ENCODE measurements at regions not wholly inside any gene's neighbourhood (a gene's known extent, or its start where the extent isn't known, plus 50 kb on each side); places are given as distances from the start of the nearest gene placed in this dataset.

DNA sequence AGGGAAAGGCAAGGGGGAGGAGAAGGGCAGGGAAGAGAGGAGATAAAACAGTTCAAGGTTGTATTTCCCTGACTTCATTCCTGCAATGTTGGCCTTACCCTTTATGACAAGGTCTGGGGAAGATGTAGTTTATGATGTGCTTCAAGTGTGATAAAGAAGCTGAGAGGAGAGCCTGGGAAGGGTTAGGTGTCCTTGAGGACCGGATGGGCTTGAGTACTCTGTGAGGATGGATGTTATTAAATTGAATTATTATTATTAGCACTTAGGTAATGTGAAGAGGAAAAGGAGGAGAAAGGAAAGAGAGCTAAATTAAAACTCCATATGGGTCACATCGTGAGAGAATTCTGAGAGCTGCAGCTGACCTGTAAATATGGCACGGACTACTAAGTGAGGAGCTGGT lies 719.4 kb upstream of the CELF4 start:
- H3K27ac Mint-ChIP-seq (ENCODE audit: unreplicated experiment) = no peak overlapping the region
- no peak overlapping the region for H3K4me3 Mint-ChIP-seq (ENCODE audit: unreplicated experiment)
- Histone ChIP-seq H3K9me3 (ENCODE audit: insufficient read depth, low read depth, low read length) (no peaks in the 10 kb centered on the region), H3K79me2 (ENCODE audit: insufficient read depth, low read length) (no peaks in the 10 kb centered on the region), H3K27ac (ENCODE audit: low read depth, low read length) (no peak overlapping the region), H3K4me3 (ENCODE audit: insufficient read depth, low read depth, low read length) (no peak overlapping the region), H3K4me2 (ENCODE audit: low read length) (no peak overlapping the region), H3K9ac (ENCODE audit: low read length) (no peak overlapping the region), H2AFZ (ENCODE audit: low read depth, low read length) (no peak overlapping the region), H3K36me3 (ENCODE audit: insufficient read depth, low read length) (no peaks in the 10 kb centered on the region), H3K4me1 (ENCODE audit: insufficient read depth, low read length) (no peaks in the 10 kb centered on the region), H3K27me3 (ENCODE audit: insufficient read depth, low read length) (no peaks in the 10 kb centered on the region), H4K20me1 (ENCODE audit: insufficient read depth, low read length) (no peaks in the 10 kb centered on the region)
- TF ChIP-seq, protein P1, sequence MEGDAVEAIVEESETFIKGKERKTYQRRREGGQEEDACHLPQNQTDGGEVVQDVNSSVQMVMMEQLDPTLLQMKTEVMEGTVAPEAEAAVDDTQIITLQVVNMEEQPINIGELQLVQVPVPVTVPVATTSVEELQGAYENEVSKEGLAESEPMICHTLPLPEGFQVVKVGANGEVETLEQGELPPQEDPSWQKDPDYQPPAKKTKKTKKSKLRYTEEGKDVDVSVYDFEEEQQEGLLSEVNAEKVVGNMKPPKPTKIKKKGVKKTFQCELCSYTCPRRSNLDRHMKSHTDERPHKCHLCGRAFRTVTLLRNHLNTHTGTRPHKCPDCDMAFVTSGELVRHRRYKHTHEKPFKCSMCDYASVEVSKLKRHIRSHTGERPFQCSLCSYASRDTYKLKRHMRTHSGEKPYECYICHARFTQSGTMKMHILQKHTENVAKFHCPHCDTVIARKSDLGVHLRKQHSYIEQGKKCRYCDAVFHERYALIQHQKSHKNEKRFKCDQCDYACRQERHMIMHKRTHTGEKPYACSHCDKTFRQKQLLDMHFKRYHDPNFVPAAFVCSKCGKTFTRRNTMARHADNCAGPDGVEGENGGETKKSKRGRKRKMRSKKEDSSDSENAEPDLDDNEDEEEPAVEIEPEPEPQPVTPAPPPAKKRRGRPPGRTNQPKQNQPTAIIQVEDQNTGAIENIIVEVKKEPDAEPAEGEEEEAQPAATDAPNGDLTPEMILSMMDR (IDR thresholded peaks at IDR 0.05; ENCODE audit: insufficient read depth, low read depth, low read length) = no peak
- TF ChIP-seq EZH2 (IDR thresholded peaks at IDR 0.05; ENCODE audit: insufficient read depth, low read length) = no peak
- DNase-seq (ENCODE audit: low read depth) = no peak
- no peak for FAIRE-seq
- no peaks in the 10 kb centered on the region for H3K9me3 Mint-ChIP-seq (ENCODE audit: unreplicated experiment)
- no peaks in the 10 kb centered on the region for H3K27me3 Mint-ChIP-seq (ENCODE audit: low read depth, unreplicated experiment)
- H3K4me1 Mint-ChIP-seq (ENCODE audit: low read depth, unreplicated experiment) = peaks cover under 1% of the 10 kb centered on the region
- H3K36me3 Mint-ChIP-seq (ENCODE audit: low read depth, unreplicated experiment) = no peaks in the 10 kb centered on the region

DNA sequence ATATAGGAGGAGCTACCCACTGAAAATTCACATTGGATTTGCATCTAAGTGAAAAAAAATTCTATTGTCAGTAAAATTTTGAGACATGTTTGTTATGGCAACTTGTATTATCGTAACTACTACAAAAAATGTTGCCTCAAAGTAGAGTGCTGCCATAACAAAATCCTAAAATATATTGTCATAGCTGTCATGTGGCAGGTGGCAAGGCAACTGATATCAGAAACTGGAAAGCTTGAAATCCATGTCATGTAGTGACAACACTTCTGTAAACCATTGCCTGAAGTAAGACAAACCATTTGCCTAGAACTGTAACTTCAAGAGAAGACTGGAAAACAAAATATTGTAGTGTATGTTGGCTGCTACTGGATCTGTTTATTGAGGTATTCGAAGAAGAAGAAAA lies 697.5 kb upstream of the CELF4 start:
- Mint-ChIP-seq H3K36me3 (ENCODE audit: low read depth, unreplicated experiment) (no peaks in the 10 kb centered on the region), H3K9me3 (ENCODE audit: unreplicated experiment) (peaks cover 4% of the 10 kb centered on the region), H3K27me3 (ENCODE audit: low read depth, unreplicated experiment) (no peaks in the 10 kb centered on the region), H3K4me1 (ENCODE audit: low read depth, unreplicated experiment) (peaks cover 2% of the 10 kb centered on the region), H3K4me3 (ENCODE audit: unreplicated experiment) (no peak overlapping the region), H3K27ac (ENCODE audit: unreplicated experiment) (no peak overlapping the region)
- H3K9ac ChIP-seq (ENCODE audit: low read length) = no peak overlapping the region
- FAIRE-seq = no peak
- H3K36me3 ChIP-seq (ENCODE audit: insufficient read depth, low read length) = no peaks in the 10 kb centered on the region
- no peaks in the 10 kb centered on the region for H4K20me1 ChIP-seq (ENCODE audit: insufficient read depth, low read length)
- H3K4me3 ChIP-seq (ENCODE audit: insufficient read depth, low read depth, low read length) = no peak overlapping the region
- H2AFZ ChIP-seq (ENCODE audit: low read depth, low read length) = no peak overlapping the region
- no peak for DNase-seq (ENCODE audit: low read depth)
- no peak overlapping the region for H3K27ac ChIP-seq (ENCODE audit: low read depth, low read length)
- no peak overlapping the region for H3K4me2 ChIP-seq (ENCODE audit: low read length)
- H3K4me1 ChIP-seq (ENCODE audit: insufficient read depth, low read length) = no peaks in the 10 kb centered on the region
- no peaks in the 10 kb centered on the region for H3K79me2 ChIP-seq (ENCODE audit: insufficient read depth, low read length)
- H3K27me3 ChIP-seq (ENCODE audit: insufficient read depth, low read length) = no peaks in the 10 kb centered on the region
- no peak for TF ChIP-seq EZH2 (IDR thresholded peaks at IDR 0.05; ENCODE audit: insufficient read depth, low read length)
- TF ChIP-seq, protein P1 (IDR thresholded peaks at IDR 0.05; ENCODE audit: insufficient read depth, low read depth, low read length) = no peak
- H3K9me3 ChIP-seq (ENCODE audit: insufficient read depth, low read depth, low read length) = no peaks in the 10 kb centered on the region

DNA sequence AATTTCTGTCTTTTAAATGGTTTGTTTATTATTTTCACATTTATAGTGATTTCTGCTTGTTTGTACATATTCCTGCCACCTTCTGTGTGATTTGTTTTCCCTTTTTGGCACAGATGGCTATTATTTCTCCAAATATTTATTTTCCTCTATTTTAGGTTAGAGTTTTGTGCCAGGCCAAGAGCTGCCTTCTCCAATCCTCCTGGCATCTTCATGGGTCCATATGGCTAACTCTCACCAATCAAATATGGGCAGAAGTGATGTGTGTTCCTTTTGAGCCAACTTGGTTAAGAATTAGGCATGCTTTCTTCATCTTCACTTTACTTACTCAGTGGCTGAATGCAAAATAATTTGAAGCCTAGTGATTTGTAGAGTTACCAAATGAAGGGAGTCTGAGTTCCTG lies 697.1 kb upstream of the CELF4 start:
- H3K9me3 Mint-ChIP-seq (ENCODE audit: unreplicated experiment) = peaks cover 4% of the 10 kb centered on the region
- no peaks in the 10 kb centered on the region for H3K27me3 Mint-ChIP-seq (ENCODE audit: low read depth, unreplicated experiment)
- no peak overlapping the region for H3K4me3 ChIP-seq (ENCODE audit: insufficient read depth, low read depth, low read length)
- H3K4me1 ChIP-seq (ENCODE audit: insufficient read depth, low read length) = no peaks in the 10 kb centered on the region
- no peaks in the 10 kb centered on the region for H3K4me1 Mint-ChIP-seq (ENCODE audit: low read depth, unreplicated experiment)
- H3K4me3 Mint-ChIP-seq (ENCODE audit: unreplicated experiment) = no peak overlapping the region
- H3K9me3 ChIP-seq (ENCODE audit: insufficient read depth, low read depth, low read length) = no peaks in the 10 kb centered on the region
- H3K27ac ChIP-seq (ENCODE audit: low read depth, low read length) = no peak overlapping the region
- H3K9ac ChIP-seq (ENCODE audit: low read length) = no peak overlapping the region
- H3K27me3 ChIP-seq (ENCODE audit: insufficient read depth, low read length) = no peaks in the 10 kb centered on the region
- no peak for FAIRE-seq
- no peak overlapping the region for H3K27ac Mint-ChIP-seq (ENCODE audit: unreplicated experiment)
- H3K36me3 ChIP-seq (ENCODE audit: insufficient read depth, low read length) = no peaks in the 10 kb centered on the region
- no peaks in the 10 kb centered on the region for H3K36me3 Mint-ChIP-seq (ENCODE audit: low read depth, unreplicated experiment)
- no peak for DNase-seq (ENCODE audit: low read depth)
- H2AFZ ChIP-seq (ENCODE audit: low read depth, low read length) = no peak overlapping the region
- no peaks in the 10 kb centered on the region for H3K79me2 ChIP-seq (ENCODE audit: insufficient read depth, low read length)
- TF ChIP-seq, protein P1 (IDR thresholded peaks at IDR 0.05; ENCODE audit: insufficient read depth, low read depth, low read length) = no peak
- no peak overlapping the region for H3K4me2 ChIP-seq (ENCODE audit: low read length)
- H4K20me1 ChIP-seq (ENCODE audit: insufficient read depth, low read length) = no peaks in the 10 kb centered on the region
